K562 (cell line): ENCODE measurements at regions not wholly inside any gene's neighbourhood (a gene's known extent, or its start where the extent isn't known, plus 50 kb on each side); places are given as distances from the start of the nearest gene placed in this dataset.

Experiments used
- ATAC-seq: fragments of 200-7000 bp; cut with Tn5 transposase; 3 replicates; pipeline ENCODE4 v1.9.1; 2020; ENCODE audit warnings: moderate library complexity
- BruUV-seq: library from RNA; stranded (reverse); fragments of 400-500 nt; replicated peaks from 2 replicates; lab custom pipeline; 2021; lab: Mats Ljungman, UMichigan
- CTCF ChIA-PET: fragments of 300-600 bp; formaldehyde crosslinking; extraction: SDS; loops from one replicate; lab custom pipeline; 2021; ENCODE audit warnings: low intra/inter-chr PET ratio; lab: Yijun Ruan, JAX
- POLR2A ChIA-PET: fragments of 300-600, 350-650 bp; sonication (Branson Sonifier 250); formaldehyde crosslinking; extraction: SDS; loops from one replicate; lab custom pipeline; 2021; ENCODE audit warnings: antibody characterized with exemption, inconsistent platforms; lab: Yijun Ruan, JAX
- DNase-seq, 4 experiments: peaks; one replicate each; pipeline versions ENCODE4 v3.0.0 to v3.0.0-alpha.2; 2011 to 2018; ENCODE audit warnings: low spot score in 3 of 4, mixed read lengths in 3 of 4; ENCODE audit errors: extremely low read depth in 1 of 4
- FAIRE-seq: peaks from 2 replicates; lab custom pipeline; 2011; peaks lifted over from hg19 to GRCh38; lab: Jason Lieb, UNC
- H2AFZ ChIP-seq: 2 replicates; pipeline ENCODE4 v1.6.0; 2011; ENCODE audit warnings: low read depth, low read length, control low read depth, inconsistent platforms
- H3K27ac ChIP-seq: fragments of 200-600 bp; 3 replicates; pipeline ENCODE4 v1.8.0; 2011; ENCODE audit warnings: low read depth, mild to moderate bottlenecking, control low read depth, inconsistent platforms, low read length, moderate library complexity, mixed read lengths; ENCODE audit errors: extremely low read depth
- H3K27me3 ChIP-seq, 2 experiments: fragments of 300-600 bp in 1 of 2; 2 replicates in 1 of 2; 3 replicates in 1 of 2; pipeline versions ENCODE4 v1.6.0 to v1.8.0; 2011; ENCODE audit warnings: inconsistent platforms in 2 of 2, low read length in 2 of 2, mild to moderate bottlenecking in 1 of 2, mixed read lengths in 1 of 2, moderate library complexity in 1 of 2; ENCODE audit not compliant: control insufficient read depth in 2 of 2, insufficient read depth in 2 of 2
- H3K36me3 ChIP-seq: fragments of 300-600 bp; 3 replicates; pipeline ENCODE4 v1.8.0; 2011; ENCODE audit warnings: mild to moderate bottlenecking, low read length, inconsistent platforms; ENCODE audit not compliant: control insufficient read depth, insufficient read depth
- H3K4me1 ChIP-seq, 2 experiments: fragments of 200-600 bp in 1 of 2; replicated peaks in 1 of 2; 2 replicates in 1 of 2; 3 replicates in 1 of 2; pipeline versions ENCODE4 v1.5.1 to v1.8.0; 2011; ENCODE audit warnings: inconsistent platforms in 2 of 2, low read length in 2 of 2, mild to moderate bottlenecking in 1 of 2, mixed read lengths in 1 of 2, moderate library complexity in 1 of 2; ENCODE audit not compliant: control insufficient read depth in 2 of 2, insufficient read depth in 2 of 2
- H3K4me2 ChIP-seq: 2 replicates; pipeline ENCODE4 v1.6.1; 2011; ENCODE audit warnings: low read length, control low read depth, inconsistent platforms, mixed read lengths; ENCODE audit not compliant: insufficient read depth
- H3K4me3 ChIP-seq: fragments of 200-600 bp; sonication (generic), shearing (Covaris generic); 2 replicates; pipeline ENCODE4 v1.5.1; 2016; ENCODE audit warnings: control low read depth, inconsistent platforms
- H3K79me2 ChIP-seq: fragments of 200-600 bp; 3 replicates; pipeline ENCODE4 v1.8.0; 2011; ENCODE audit warnings: low read length, inconsistent platforms; ENCODE audit not compliant: control insufficient read depth, insufficient read depth
- H3K9ac ChIP-seq, 2 experiments: 2 replicates each; pipeline versions ENCODE4 v1.6.0 to v1.6.1; 2011; ENCODE audit warnings: low read depth in 2 of 2, low read length in 2 of 2, control low read depth in 1 of 2, inconsistent platforms in 1 of 2, mild to moderate bottlenecking in 1 of 2, mixed read lengths in 1 of 2; ENCODE audit not compliant: insufficient read depth in 1 of 2
- H3K9me1 ChIP-seq: one replicate; pipeline ENCODE4 v1.6.0; 2011; ENCODE audit warnings: inconsistent platforms, mild to moderate bottlenecking, low read length, moderate library complexity; ENCODE audit not compliant: control insufficient read depth, insufficient read depth
- H3K9me3 ChIP-seq: replicated peaks from 2 replicates; pipeline ENCODE4 v1.5.1; 2011; ENCODE audit warnings: low read depth, low read length, inconsistent platforms; ENCODE audit not compliant: control insufficient read depth, insufficient read depth
- H4K20me1 ChIP-seq: replicated peaks from 2 replicates; pipeline ENCODE4 v1.6.1; 2011; ENCODE audit warnings: low read length, inconsistent platforms, mixed read lengths; ENCODE audit not compliant: control insufficient read depth, insufficient read depth
- BCOR ChIP-seq: fragments of 450-650 bp; IDR thresholded peaks from 2 replicates; pipeline ENCODE4 v1.6.1; 2016
- BRD9 ChIP-seq: fragments of 450-650 bp; IDR thresholded peaks from 2 replicates; pipeline ENCODE4 v1.6.1; 2018; ENCODE audit warnings: low read depth; ENCODE audit not compliant: partially characterized antibody
- L3MBTL2 ChIP-seq: fragments of 450-650 bp; IDR thresholded peaks from 2 replicates; pipeline ENCODE4 v1.6.1; 2016; ENCODE audit warnings: mild to moderate bottlenecking, moderate library complexity
- MGA ChIP-seq: fragments of 450-650 bp; IDR thresholded peaks from 2 replicates; pipeline ENCODE4 v1.6.1; 2016; ENCODE audit warnings: mild to moderate bottlenecking, moderate library complexity
- NR2C2 ChIP-seq, 2 experiments: fragments of 200-800 bp in 1 of 2; sonication (Bioruptor generic) in 1 of 2; sonication (generic) in 1 of 2; formaldehyde crosslinking in 1 of 2; IDR thresholded peaks; 2 replicates each; pipeline versions ENCODE4 v1.6.1 to v1.8.0; 2016 to 2022; ENCODE audit warnings: mild to moderate bottlenecking in 1 of 2, missing compliant biosample characterization in 1 of 2, missing genetic modification characterization in 1 of 2, missing genetic modification reagents in 1 of 2
- RAD21 ChIP-seq, 2 experiments: fragments of 250-450 bp in 1 of 2; fragments of 450-650 bp in 1 of 2; sonication (Bioruptor Pico) in 1 of 2; formaldehyde crosslinking in 1 of 2; IDR thresholded peaks in 1 of 2; conservative IDR thresholded peaks in 1 of 2; 2 replicates each; pipeline versions ENCODE4 v1.4.0 to v1.8.0; 2020 to 2022; ENCODE audit warnings: mild to moderate bottlenecking in 2 of 2, moderate library complexity in 1 of 2
- RBM14 ChIP-seq: fragments of 200-400 bp; formaldehyde crosslinking; IDR thresholded peaks from 2 replicates; pipeline ENCODE4 v1.6.1; 2018; ENCODE audit warnings: low read depth, mild to moderate bottlenecking, low read length, moderate library complexity, borderline replicate concordance; ENCODE audit not compliant: insufficient read depth
- SLC30A9 ChIP-seq: fragments of 250-450 bp; sonication (Bioruptor Pico); IDR thresholded peaks from 2 replicates; pipeline ENCODE4 v1.8.0; 2022; ENCODE audit warnings: mild to moderate bottlenecking, moderate library complexity
- ZNF274 ChIP-seq: IDR thresholded peaks from 2 replicates; pipeline ENCODE4 v1.6.1; 2011; ENCODE audit warnings: low read depth, mild to moderate bottlenecking, low read length, moderate library complexity, borderline replicate concordance
- ZNF551 ChIP-seq: fragments of 250-450 bp; sonication (Bioruptor Pico); IDR thresholded peaks from 2 replicates; pipeline ENCODE4 v1.5.0; 2021; ENCODE audit warnings: mild to moderate bottlenecking, moderate library complexity
- ZNF668 ChIP-seq: fragments of 250-450 bp; sonication (Bioruptor Pico); IDR thresholded peaks from 2 replicates; pipeline ENCODE4 v1.8.0; 2022; ENCODE audit warnings: mild to moderate bottlenecking, inconsistent platforms
- WGBS: fragments of 100-300 bp; shearing (Covaris generic); methylation state at CpG from one replicate; pipeline ENCODE4 v1.1.6; 2016; ENCODE audit warnings: low coverage, mixed read lengths; ENCODE audit not compliant: insufficient coverage; ENCODE audit errors: missing lambda C conversion rate; 5-methylcytosine and 5-hydroxymethylcytosine counted together
- in situ Hi-C: fragments of 300-500 bp; cut with MboI; formaldehyde crosslinking; loops from 4 replicates; pipeline ENCODE4 v1.15.0; 2018; ENCODE audit warnings: inconsistent platforms, mixed read lengths
- intact Hi-C: fragments of 100-400 bp; cut with micrococcal nuclease; formaldehyde crosslinking; loops from 2 replicates; pipeline ENCODE4 v1.14.2; 2022

GRCh38 chr3:168796339-168796738 is 700.6 kb upstream of the GOLIM4 start:
- FAIRE-seq (no peak), DNase-seq (no peak), ATAC-seq (no peak)
- Histone ChIP-seq H3K79me2 (no peaks in the 10 kb centered on the region), H3K9me1 (no peaks in the 10 kb centered on the region), H2AFZ (no peak overlapping the region), H3K27ac (no peak overlapping the region), H3K4me3 (no peak overlapping the region), H3K9ac (no peak overlapping the region), H3K4me1 (no peaks in the 10 kb centered on the region), H3K36me3 (no peaks in the 10 kb centered on the region), H3K27me3 (no peaks in the 10 kb centered on the region), H3K4me2 (no peak overlapping the region), H4K20me1 (no peaks in the 10 kb centered on the region), H3K9me3 (no peaks in the 10 kb centered on the region)
- ChIA-PET POLR2A (no interaction called here), CTCF (no interaction called here)
- 6% methylated on average over 3 of the region's 3 CpGs for WGBS
- no TSS peak for BruUV-seq
- intact Hi-C loops (no loop called here), in situ Hi-C loops (no loop called here)
- TF ChIP-seq ZNF668 (CRISPR knock-in tag) (no peak), RAD21 (CRISPR knock-in tag; conservative IDR thresholded peaks at IDR 0.05 in 1 of 2, IDR thresholded peaks at IDR 0.05 in 1 of 2) (no peak), ZNF274 (no peak), BCOR (no peak), MGA (no peak), L3MBTL2 (no peak), RBM14 (no peak), ZNF551 (CRISPR knock-in tag) (no peak), SLC30A9 (CRISPR knock-in tag) (no peak), BRD9 (no peak), NR2C2 (CRISPR knock-in tag; IDR thresholded peaks at IDR 0.05) (no peak), NR2C2 (tag; IDR thresholded peaks at IDR 0.05) (no peak)
